RPMI7951 (cell line): ENCODE measurements at regions not wholly inside any gene's neighbourhood (a gene's known extent, or its start where the extent isn't known, plus 50 kb on each side); places are given as distances from the start of the nearest gene placed in this dataset.
"Not testable (repeated sequence)": the region's sequence is repeated elsewhere in the genome, so short reads cannot be mapped to it uniquely, and the experiment has no call there.

Experiments
- DNase-seq: peaks from one replicate; pipeline ENCODE4 v3.0.0-alpha.2; 2012; ENCODE audit warnings: low read depth

- not testable (repeated sequence) for DNase-seq
These were observed 196.8 kb downstream of the BANP start for GRCh38 chr16:88148078-88148477.

DNA sequence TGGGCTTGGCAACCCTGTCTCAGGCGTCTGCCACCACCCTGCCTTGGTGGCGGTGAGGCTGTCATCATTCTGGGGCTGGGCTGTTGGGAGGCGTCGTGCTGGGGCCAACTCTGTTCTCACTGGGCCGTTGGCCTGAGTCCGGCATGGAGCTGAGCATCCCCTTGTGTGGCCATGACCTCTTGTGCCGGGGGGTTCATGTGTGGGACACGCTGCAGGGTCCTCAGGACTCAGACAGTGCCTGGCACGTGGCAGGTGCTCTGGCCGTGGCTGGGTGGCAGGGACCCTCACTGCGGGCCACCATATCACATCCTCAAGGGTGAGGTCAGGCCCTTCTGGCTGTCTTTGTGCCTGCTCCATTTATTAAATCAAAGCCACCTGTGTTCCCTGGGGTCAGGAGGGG, 197.4 kb downstream of the BANP start:
- not testable (repeated sequence) for DNase-seq

DNA sequence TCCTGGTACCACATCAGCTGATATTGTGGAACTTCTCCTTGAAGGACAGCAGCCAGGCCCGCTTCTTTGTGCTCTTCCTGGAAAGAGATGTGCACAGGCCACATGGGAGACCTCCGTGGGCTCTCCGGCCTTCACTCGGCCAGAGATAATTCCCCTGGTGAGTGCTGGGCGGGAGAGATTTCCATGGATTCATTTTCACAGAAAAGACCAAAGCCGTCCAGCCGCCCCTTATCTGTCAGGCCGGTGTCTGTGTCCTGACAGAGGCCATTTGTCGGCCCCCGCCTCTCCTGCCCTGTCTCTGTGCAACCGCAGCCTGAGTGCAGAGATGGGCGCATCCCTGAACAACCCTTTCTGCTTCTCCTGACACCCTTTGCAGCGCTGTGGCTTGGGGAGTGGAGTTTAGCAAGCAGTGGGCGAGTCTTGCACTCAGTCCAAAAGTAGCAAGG, 197.9 kb downstream of the BANP start:
- DNase-seq: not testable (repeated sequence)

GRCh38 chr16:88149663-88150062, 198.4 kb downstream of the BANP start:
- DNase-seq: not testable (repeated sequence)

GRCh38 chr16:88150456-88151128, 199.4 kb downstream of the BANP start:
- not testable (repeated sequence) for DNase-seq

- peak; percentile 79 for DNase-seq
These were observed 199.9 kb downstream of the BANP start for GRCh38 chr16:88151129-88151499.

- DNase-seq: not testable (repeated sequence)
These were observed 200.9 kb downstream of the BANP start for GRCh38 chr16:88151859-88152843.

- not testable (repeated sequence) for DNase-seq
These were observed 201.6 kb downstream of the BANP start for GRCh38 chr16:88152879-88153278.

GRCh38 chr16:88153516-88153915, 202.3 kb downstream of the BANP start:
- not testable (repeated sequence) for DNase-seq

DNA sequence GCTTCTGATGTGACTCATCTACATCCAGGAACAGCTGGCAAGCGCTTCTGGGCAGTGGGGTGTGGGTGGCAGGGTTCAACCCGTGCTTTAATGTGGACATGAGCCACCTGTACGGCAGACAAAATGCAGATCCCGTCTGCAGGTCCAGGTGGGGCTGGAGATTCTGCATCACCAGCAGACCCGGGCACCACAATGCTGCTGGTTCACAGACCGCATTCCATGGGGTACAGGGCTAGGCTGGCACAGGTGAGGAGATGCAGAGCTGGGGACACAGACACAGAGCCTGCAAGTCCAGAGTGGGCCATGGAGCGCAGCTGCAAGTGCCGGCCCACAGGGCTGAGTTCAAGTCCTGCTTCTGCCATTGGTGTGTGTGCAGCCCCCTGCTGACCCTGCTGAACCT, 203.7 kb downstream of the BANP start:
- DNase-seq: not testable (repeated sequence)

GRCh38 chr16:88155681-88156080, 204.4 kb downstream of the BANP start:
- not testable (repeated sequence) for DNase-seq

GRCh38 chr16:88156640-88157283, 205.5 kb downstream of the BANP start:
- DNase-seq: not testable (repeated sequence)

- DNase-seq: not testable (repeated sequence)
These were observed 206.5 kb downstream of the BANP start for GRCh38 chr16:88157686-88158085.

GRCh38 chr16:88158256-88159045, 207.2 kb downstream of the BANP start:
- not testable (repeated sequence) for DNase-seq

GRCh38 chr16:88159046-88159896, 208.0 kb downstream of the BANP start:
- not testable (repeated sequence) for DNase-seq

GRCh38 chr16:88159897-88160335, 208.7 kb downstream of the BANP start:
- DNase-seq: not testable (repeated sequence)

DNA sequence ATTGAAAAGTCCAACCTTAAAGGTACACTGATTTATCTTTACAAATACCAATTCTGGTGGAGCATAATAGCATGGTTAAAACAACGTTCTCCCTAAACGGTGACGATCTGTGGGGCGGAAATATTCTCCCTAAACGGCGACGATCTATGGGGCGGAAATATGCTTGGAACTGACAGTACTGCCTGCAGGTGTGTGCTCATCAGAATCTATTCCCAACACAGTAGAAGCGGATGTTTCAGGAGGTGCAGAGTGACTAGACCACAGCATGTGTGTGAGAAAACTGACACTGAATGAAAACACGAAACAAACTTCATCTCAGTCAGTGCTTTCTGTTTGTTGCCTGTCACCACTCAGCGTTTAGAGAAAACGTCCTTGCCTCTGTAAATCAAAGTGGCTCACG, 210.0 kb downstream of the BANP start:
- not testable (repeated sequence) for DNase-seq

GRCh38 chr16:88161623-88162275, 210.5 kb downstream of the BANP start:
- not testable (repeated sequence) for DNase-seq

DNA sequence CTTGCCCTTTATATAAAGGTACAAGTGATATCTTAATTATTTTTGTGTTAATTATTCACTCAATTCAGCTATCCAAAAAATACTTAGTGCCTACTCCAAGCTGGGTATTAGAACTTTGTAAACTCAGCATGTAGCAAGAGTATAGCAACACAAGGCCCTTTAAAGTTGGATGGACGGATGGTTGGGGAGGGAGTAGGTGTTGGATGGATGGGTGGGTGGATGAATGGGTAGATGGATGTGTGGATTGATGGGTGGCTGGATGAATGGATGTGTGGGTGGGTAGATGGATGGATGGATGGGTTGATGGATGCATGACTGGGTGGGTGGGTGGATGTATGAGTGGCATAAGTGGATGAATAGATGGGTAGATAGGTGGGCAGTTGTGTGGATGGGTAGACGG, 211.5 kb downstream of the BANP start:
- not testable (repeated sequence) for DNase-seq
